AG10803 (cell line): ENCODE measurements at regions not wholly inside any gene's neighbourhood (a gene's known extent, or its start where the extent isn't known, plus 50 kb on each side); places are given as distances from the start of the nearest gene placed in this dataset.
"Not testable (repeated sequence)": the region's sequence is repeated elsewhere in the genome, so short reads cannot be mapped to it uniquely, and the experiment has no call there.

Experiments used
- DNase-seq: peaks from one replicate; pipeline ENCODE4 v3.0.0; 2010; ENCODE audit warnings: low read depth
- H3K4me3 ChIP-seq: 2 replicates; pipeline ENCODE4 v1.5.1; 2011; ENCODE audit warnings: mild to moderate bottlenecking, low read length, control low read depth
- TF ChIP-seq, protein P1 (sequence below): conservative IDR thresholded peaks from 2 replicates; pipeline ENCODE4 v1.5.1; 2011; ENCODE audit warnings: mild to moderate bottlenecking, low read length, control low read depth, inconsistent platforms

DNA sequence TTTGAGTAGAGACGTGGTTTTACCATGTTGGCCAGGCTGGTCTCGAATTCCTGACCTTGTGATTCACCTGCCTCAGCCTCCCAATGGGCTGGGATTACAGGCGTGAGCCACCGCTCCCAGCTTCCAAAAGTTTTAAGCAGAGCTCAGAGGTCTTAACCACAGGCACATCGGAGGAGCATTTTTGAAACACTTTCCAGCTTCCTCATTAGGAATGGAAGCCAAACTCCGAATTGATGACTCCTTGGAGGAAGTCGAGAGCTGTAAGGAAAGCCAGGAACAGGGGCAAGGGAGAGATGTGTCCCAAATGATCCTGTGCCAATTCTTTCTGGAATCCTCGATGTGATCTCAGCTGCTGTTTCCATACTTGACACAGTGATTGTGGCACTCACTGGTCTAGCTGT is 56.2 kb upstream of the CCZ1B start:
- peak; percentile 83 for DNase-seq

DNA sequence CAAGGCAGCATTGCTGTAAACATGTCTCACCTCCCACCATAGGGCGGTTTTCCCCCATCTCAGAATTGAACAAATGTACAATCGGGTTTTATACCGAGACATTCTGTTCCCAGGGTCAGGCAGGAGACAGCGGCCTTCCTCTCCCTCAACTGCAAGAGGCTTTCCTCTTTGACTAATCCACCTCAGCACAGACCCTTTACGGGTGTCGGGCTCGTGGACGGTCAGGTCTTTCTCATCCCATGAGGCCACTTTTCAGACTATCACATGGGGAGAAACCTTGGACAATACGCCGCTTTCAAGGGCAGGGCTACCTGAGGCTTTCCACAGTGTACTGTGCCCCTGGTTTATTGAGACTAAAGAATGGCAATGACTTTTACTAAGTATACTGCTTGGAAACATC is 57.7 kb upstream of the CCZ1B start:
- DNase-seq, H3K4me3 ChIP-seq: not testable (repeated sequence)

More for the DNA sequence above, 56.2 kb upstream of the CCZ1B start:
- not testable (repeated sequence) for H3K4me3 ChIP-seq

DNA sequence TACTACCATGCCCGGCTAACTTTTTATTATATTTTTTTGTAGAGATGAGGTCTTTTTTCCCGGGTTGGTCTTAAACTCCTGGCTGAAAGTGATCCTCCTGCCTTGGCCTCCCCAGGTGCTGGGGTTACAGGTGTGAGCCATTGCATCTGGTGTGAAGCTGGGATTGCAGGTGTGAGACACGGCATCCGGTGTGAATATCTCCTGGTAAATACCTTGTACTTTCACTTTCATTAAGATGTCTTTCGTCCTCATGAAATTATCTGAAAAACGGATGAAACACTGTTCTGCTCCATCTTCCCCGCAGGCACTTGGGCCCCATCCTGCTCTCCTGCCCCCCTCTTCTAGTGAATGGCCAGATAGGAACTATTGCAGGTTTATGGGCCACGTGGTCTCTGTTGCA is 60.1 kb upstream of the CCZ1B start:
- H3K4me3 ChIP-seq, result no peak overlapping the region
- TF ChIP-seq, protein P1, sequence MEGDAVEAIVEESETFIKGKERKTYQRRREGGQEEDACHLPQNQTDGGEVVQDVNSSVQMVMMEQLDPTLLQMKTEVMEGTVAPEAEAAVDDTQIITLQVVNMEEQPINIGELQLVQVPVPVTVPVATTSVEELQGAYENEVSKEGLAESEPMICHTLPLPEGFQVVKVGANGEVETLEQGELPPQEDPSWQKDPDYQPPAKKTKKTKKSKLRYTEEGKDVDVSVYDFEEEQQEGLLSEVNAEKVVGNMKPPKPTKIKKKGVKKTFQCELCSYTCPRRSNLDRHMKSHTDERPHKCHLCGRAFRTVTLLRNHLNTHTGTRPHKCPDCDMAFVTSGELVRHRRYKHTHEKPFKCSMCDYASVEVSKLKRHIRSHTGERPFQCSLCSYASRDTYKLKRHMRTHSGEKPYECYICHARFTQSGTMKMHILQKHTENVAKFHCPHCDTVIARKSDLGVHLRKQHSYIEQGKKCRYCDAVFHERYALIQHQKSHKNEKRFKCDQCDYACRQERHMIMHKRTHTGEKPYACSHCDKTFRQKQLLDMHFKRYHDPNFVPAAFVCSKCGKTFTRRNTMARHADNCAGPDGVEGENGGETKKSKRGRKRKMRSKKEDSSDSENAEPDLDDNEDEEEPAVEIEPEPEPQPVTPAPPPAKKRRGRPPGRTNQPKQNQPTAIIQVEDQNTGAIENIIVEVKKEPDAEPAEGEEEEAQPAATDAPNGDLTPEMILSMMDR, result no peak
- DNase-seq, result no peak

DNA sequence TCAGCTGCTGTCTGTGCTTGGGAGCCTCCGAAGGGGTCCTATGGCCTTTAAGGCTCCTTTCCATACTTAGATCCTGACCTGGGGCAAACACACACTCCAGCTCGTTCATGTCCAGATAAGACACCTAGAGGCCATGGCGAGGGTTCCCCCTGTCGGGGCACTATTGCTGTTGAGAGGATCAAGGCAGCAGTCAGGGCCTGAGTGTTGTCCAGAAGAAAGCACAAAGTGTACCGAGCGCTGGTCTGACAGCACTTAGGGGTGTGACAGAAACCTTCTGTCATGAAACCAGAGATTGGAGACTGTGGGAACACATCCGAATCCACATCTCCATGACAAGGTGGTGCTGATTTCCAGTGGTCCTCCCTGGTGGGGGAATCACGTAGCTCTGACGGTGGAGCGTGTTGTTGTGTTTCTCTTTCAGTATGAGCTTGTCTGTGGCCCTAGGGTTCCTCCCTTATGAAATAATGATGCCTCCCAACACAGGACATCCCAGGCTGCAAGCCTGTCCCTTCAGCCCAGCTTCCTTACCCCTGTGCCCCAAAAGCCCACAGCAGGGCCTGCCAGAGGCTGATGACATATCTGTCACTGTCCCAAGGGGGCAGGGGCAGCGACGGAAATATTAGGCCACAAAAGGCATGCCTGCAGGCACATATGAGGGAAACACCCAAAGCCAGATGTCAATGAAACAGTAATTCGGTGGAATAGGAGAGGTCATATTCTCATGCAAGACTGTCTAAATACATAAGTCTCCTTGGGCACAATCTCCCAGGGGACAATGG is 62.4 kb upstream of the CCZ1B start:
- not testable (repeated sequence) for DNase-seq, H3K4me3 ChIP-seq

DNA sequence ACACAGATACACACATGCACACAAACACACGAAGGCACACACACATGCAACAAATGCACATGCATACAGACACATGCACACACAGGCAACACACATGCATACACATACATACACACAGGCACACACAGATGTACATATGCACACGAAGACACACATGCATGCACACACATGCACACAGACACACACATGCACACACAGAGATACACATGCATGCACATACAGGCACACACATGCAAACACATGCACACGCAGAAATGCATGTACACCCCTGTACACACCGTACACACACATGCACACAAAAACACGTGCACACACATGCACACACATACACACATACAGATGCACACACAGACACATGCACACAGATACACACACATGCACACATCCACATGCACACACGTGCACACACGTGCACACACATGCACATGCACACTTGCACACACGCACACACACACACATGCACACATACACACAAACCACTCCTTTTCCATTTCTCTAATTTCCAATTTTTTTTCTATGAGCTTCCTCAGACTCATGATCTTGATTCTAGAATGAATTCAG is 63.3 kb upstream of the CCZ1B start:
- no peak for DNase-seq
- TF ChIP-seq, protein P1, result no peak
- no peak overlapping the region for H3K4me3 ChIP-seq

DNA sequence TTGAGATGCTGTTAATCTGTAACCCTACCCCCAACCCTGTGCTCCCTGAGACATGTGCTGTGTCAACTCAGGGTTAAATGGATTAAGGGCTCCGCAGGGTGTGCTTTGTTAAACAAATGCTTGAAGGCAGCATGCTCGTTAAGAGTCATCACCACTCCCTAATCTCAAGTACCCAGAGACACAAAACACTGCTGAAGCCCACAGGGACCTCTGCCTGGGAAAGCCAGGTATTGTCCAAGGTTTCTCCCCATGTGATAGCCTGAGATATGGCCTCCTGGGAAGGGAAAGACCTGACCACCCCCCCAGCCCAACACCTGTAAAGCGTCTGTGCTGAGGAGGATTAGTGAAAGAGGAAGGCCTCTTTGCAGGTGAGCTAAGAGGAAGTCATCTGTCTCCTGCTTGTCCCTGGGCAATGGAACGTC is 76.0 kb upstream of the CCZ1B start:
- not testable (repeated sequence) for DNase-seq, H3K4me3 ChIP-seq

DNA sequence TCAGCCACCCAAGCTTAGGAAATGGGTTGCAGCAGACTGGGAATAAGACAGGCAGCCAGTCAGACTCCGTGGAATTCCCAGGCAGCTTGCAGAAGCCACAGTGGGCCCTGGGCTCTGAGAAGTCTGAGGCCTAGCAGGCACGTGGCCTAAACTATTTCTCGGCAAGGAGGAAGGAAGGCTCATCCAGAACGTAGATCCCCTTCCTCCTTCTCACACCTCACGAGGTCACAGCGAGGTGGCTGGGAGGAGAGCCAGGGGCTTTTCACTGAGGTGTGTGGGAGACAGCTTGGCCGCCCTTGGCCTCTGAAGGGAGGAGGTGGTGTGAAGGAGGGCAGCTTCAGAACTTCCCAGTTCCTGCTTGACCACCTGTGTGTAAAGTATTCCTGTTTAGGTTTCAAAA is 77.2 kb upstream of the CCZ1B start:
- H3K4me3 ChIP-seq, DNase-seq: not testable (repeated sequence)

DNA sequence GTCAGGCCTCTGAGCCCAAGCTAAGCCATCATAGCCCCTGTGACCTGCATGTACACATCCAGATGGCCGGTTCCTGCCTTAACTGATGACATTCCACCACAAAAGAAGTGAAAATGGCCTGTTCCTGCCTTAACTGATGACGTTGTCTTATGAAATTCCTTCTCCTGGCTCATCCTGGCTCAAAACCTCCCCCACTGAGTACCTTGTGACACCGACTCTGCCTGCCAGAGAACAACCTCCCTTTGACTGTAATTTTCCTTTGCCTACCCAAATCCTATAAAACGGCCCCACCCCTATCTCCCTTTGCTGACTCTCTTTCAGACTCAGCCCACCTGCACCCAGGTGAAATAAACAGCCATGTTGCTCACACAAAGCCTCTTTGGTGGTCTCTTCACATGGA is 77.7 kb upstream of the CCZ1B start:
- not testable (repeated sequence) for H3K4me3 ChIP-seq, DNase-seq

DNA sequence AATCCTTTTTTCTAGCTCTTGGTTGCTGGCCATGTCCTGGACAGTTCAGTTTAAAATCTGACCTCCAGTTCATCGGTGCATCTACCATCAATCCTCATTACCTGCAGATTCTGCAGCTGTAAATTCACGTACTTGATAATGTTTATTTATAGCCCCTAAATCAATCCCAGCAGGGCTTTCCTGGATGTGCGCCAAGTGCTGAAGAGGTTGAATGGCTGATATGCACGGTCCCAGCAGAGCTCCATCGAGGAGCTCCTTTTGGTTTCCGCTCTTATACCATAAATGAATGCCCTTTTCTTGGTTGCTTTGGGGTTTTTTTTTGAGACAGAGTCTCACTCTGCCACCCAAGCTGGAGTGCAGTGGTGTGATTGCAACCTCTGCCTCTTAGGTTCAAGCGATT is 91.2 kb upstream of the CCZ1B start:
- H3K4me3 ChIP-seq, result no peak overlapping the region
- no peak for DNase-seq
- TF ChIP-seq, protein P1, result no peak

DNA sequence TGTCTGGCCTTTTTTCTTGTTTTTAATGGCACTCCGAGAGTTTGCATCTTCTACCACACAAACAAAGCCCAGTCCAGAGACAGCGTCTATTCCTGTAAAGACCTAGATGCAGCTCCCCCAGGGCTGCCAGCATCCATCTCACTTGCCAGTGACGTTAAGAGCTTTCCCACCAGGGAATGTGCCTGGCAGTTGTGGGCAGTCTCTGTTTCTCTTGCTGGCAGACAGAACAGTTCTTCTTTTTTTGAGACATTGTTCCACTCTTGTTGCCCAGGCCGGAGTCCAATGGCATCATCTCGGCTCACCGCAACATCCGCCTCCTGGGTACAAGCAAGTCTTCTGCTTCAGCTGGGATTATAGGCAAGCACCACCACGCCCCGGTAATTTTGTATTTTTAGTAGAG is 93.1 kb upstream of the CCZ1B start:
- H3K4me3 ChIP-seq, DNase-seq: not testable (repeated sequence)

DNA sequence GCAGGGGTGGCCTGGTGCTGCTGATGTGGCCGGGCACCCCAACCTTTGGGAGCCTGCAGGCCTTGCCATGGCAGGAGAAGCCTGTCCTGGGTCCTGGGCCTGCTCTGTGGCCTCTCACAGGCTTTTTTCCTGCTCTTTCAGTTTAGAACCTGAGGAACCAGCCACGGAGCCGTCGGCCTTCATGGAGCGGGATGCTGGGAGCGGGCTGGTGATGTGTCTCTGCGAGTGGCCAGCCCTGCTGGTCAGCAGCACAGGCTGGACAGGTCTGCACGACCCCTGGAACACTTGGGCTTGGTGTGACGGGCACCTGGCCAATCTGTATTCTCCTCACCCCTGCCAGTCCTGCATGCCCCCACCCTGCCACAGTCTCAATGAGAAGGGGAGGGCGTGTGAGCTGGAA is 98.4 kb upstream of the CCZ1B start:
- H3K4me3 ChIP-seq, DNase-seq: not testable (repeated sequence)

DNA sequence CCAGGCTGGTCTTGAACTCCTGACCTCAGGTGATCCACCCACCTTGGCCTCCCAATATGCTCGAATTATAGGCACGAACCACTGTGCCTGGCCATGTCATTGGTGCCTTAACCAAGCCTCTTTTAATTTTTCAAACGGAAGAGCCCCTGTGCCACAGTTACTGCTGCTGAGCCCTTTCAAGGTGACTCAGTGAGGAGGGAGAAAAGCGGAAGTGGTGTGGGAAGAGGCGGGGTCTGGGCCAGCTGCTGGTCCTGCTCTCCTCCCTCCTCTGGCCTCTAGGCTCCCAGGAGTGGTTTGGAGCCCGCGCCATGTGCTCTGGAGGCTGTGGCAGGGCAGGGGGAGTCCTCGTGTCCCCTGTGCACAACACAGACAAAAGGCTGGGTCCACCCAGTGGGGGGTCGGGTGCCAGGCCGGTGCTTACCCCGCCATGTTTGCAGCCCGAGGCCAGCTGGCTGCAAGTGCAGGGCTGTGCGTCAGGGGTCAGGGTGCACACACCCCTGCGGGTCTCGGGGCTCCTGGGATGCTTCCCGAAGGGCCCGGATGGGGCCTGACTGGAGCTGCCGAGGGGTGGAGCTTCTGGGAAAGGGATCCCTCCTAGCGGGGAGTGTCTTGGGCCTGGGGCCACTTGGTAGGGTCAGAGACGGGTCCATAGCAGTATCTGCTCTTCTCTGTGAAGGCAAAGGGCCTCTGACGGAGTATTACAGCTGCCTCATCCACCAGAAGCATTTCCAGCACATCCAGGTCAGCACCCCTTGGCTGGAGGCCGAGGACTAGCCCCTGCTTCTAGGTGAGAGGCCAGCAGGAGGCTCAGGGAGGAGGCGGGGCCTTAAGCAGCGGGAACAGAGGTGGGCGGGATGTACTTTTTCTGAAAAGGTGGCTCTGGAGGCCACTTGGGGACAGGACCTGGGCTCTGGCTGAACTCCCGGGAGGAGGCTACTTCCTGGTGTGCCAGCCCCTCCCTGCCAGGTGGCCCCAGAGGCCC is 100.4 kb upstream of the CCZ1B start:
- not testable (repeated sequence) for DNase-seq, H3K4me3 ChIP-seq

DNA sequence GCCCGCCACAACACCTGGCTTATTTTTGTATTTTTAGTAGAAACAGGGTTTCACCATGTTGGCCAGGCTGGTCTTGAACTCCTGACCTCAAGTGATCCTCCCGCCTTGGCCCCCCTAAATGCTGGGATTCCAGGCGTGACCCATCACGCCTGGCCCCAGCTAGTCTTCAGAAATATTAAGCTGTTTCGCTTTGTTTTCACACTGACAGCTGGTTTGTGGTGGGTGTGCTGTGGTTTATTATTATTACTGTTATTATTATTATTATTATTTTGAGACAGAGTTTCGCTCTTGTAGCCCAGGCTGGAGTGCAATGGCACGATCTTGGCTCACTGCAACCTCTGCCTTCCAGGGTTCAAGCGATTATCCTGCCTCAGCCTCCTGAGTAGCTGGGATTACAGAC is 101.6 kb upstream of the CCZ1B start:
- DNase-seq, H3K4me3 ChIP-seq: not testable (repeated sequence)

DNA sequence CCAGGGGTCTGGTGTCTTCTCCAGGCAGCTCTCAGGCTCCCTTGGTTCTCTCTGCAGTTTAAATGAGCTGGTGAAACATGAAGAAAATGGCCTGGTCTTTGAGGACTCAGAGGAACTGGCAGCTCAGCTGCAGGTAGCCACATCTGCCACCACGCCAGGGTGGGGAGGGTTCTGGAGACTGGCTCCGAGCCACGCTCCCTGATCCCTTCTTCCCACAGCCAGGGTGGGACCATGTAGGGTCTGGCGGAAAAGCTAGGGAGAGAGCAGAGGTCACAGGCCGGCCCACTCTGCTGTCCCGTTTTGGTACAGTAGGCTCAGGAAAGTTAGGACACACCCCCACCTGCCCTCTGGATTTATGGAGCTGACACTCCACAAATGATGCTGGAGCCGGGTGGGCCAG is 103.5 kb upstream of the CCZ1B start:
- H3K4me3 ChIP-seq, DNase-seq: not testable (repeated sequence)

DNA sequence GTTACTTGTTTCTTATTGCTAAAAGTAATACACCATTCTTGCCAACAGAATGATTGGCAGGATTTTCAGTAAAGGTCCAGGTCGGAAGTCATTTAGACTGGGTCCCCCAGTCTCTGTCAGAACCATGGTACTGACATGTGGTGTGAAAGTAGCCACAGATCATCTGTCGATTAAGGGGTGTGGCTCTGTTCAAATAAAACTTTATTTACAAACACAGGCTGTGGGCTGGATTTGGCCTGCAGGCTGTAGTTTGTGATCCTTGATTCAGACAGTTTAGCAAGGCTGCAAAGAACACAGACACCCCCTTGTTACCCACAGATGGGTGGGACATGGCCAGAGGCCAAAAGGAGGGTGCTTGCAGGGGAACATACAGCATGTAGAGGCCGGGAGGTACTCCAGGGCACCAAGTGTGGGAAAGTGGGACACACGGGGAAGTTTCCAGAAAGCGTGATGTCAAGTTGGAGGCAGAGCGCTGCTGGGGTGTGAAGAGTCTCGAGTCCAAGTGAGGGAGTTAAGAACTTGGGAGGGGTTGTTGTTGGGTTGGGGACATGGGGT is 104.1 kb upstream of the CCZ1B start:
- not testable (repeated sequence) for DNase-seq, H3K4me3 ChIP-seq
